ENCODE measurements at regions not wholly inside any gene's neighbourhood (a gene's known extent, or its start where the extent isn't known, plus 50 kb on each side); places are given as distances from the start of the nearest gene placed in this dataset.
"Not testable (repeated sequence)": the region's sequence is repeated elsewhere in the genome, so short reads cannot be mapped to it uniquely, and the experiment has no call there.

GRCh38 chr5:124951661-124952060 lies 205.2 kb upstream of the ZNF608 start:
- Mint-ChIP-seq H3K4me3 (no peak overlapping the region), H3K36me3 (no peaks in the 10 kb centered on the region)

DNA sequence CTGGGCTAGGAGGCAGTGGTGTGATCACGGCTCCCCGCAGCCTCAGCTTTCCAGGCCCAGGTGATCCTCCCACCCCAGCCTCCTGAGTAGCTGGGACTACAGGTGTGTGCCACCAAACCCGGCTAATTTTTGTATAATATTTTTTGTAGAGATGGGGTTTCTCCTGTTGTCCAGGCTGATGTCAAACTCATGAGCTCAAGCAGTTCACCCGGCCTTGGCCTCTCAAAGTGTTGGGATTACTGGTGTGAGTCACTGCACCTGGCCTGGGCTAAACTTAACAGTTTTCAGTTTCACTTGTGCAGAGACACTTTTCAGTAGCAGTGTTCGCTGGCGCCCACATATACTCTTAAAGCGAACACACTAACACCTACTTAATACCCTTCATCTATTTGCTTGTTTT lies 205.6 kb upstream of the ZNF608 start:
- H3K27ac Mint-ChIP-seq = no peak overlapping the region
- DNase-seq = no peak
- CTCF ChIA-PET = no interaction called here
- H3K27me3 Mint-ChIP-seq = no peaks in the 10 kb centered on the region
- no peaks in the 10 kb centered on the region for H3K36me3 Mint-ChIP-seq
- no peak overlapping the region for H3K4me3 Mint-ChIP-seq
- H3K9me3 Mint-ChIP-seq (ENCODE audit: low read depth) = peaks cover 6% of the 10 kb centered on the region
- no peaks in the 10 kb centered on the region for H3K4me1 Mint-ChIP-seq
- ATAC-seq = no peak

More at GRCh38 chr5:124951661-124952060, 205.2 kb upstream of the ZNF608 start:
- no peak for ATAC-seq
- Mint-ChIP-seq H3K27ac (no peak overlapping the region), H3K27me3 (no peaks in the 10 kb centered on the region), H3K4me1 (no peaks in the 10 kb centered on the region), H3K9me3 (ENCODE audit: low read depth) (peaks cover 6% of the 10 kb centered on the region)
- CTCF ChIA-PET = no interaction called here
- no peak for DNase-seq

DNA sequence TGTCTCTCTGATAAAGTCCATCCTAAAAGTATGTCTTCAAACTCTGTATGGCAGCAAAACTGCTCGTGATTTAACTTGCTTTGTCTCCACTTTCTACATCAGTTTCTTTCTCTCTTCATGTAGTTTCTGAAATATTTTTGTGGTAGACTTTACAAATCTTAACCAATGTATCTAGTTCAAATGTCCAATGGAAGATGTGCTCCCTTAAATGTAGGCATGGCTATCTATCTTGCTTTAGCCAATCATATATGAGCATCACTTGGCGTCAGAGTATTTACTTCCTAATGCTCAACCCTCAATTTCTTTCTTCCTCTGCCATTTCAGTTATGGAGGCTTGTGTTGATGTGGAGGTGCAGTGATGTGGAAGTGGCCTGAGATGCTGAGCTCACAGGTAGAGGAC lies 206.1 kb upstream of the ZNF608 start:
- ATAC-seq = no peak
- DNase-seq = no peak
- CTCF ChIA-PET = no interaction called here
- Mint-ChIP-seq H3K4me3 (no peak overlapping the region), H3K9me3 (ENCODE audit: low read depth) (peaks cover 3% of the 10 kb centered on the region), H3K27me3 (no peaks in the 10 kb centered on the region), H3K4me1 (no peaks in the 10 kb centered on the region), H3K27ac (no peak overlapping the region), H3K36me3 (no peaks in the 10 kb centered on the region)

GRCh38 chr5:124954784-124955183 lies 208.3 kb upstream of the ZNF608 start:
- CTCF ChIA-PET = no interaction called here
- DNase-seq (no peak), ATAC-seq (no peak)
- Mint-ChIP-seq H3K9me3 (ENCODE audit: low read depth) (peaks cover 3% of the 10 kb centered on the region), H3K27me3 (no peaks in the 10 kb centered on the region), H3K36me3 (no peaks in the 10 kb centered on the region), H3K4me1 (no peaks in the 10 kb centered on the region), H3K4me3 (no peak overlapping the region), H3K27ac (no peak overlapping the region)

GRCh38 chr5:124956471-124957029 lies 210.1 kb upstream of the ZNF608 start:
- Mint-ChIP-seq H3K4me1 (no peaks in the 10 kb centered on the region), H3K9me3 (ENCODE audit: low read depth) (peaks cover 5% of the 10 kb centered on the region)
- CTCF ChIA-PET = no interaction called here

GRCh38 chr5:124957063-124957462 lies 210.6 kb upstream of the ZNF608 start:
- Mint-ChIP-seq H3K27me3 (no peaks in the 10 kb centered on the region), H3K4me3 (no peak overlapping the region), H3K36me3 (no peaks in the 10 kb centered on the region), H3K9me3 (ENCODE audit: low read depth) (peaks cover 5% of the 10 kb centered on the region), H3K27ac (no peak overlapping the region), H3K4me1 (no peaks in the 10 kb centered on the region)
- DNase-seq (no peak), ATAC-seq (no peak)
- CTCF ChIA-PET = no interaction called here

More at GRCh38 chr5:124956471-124957029, 210.1 kb upstream of the ZNF608 start:
- Mint-ChIP-seq H3K36me3 (no peaks in the 10 kb centered on the region), H3K27me3 (no peaks in the 10 kb centered on the region), H3K4me3 (no peak overlapping the region), H3K27ac (no peak overlapping the region)
- DNase-seq (no peak), ATAC-seq (no peak)

GRCh38 chr5:124960266-124960665 lies 213.8 kb upstream of the ZNF608 start:
- Mint-ChIP-seq H3K27ac (no peak overlapping the region), H3K36me3 (no peaks in the 10 kb centered on the region), H3K27me3 (no peaks in the 10 kb centered on the region), H3K9me3 (ENCODE audit: low read depth) (peaks cover 5% of the 10 kb centered on the region), H3K4me1 (no peaks in the 10 kb centered on the region), H3K4me3 (no peak overlapping the region)
- DNase-seq (no peak), ATAC-seq (no peak)
- CTCF ChIA-PET = no interaction called here

- H3K36me3 Mint-ChIP-seq = no peaks in the 10 kb centered on the region
- H3K4me1 Mint-ChIP-seq = no peaks in the 10 kb centered on the region
- ATAC-seq (no peak), DNase-seq (no peak)
- H3K9me3 Mint-ChIP-seq (ENCODE audit: low read depth) = peaks cover 2% of the 10 kb centered on the region
- CTCF ChIA-PET = no interaction called here
- H3K27me3 Mint-ChIP-seq = no peaks in the 10 kb centered on the region
- H3K27ac Mint-ChIP-seq = no peak overlapping the region
- no peak overlapping the region for H3K4me3 Mint-ChIP-seq
These were observed 215.1 kb upstream of the ZNF608 start for GRCh38 chr5:124961521-124961920.

GRCh38 chr5:124962111-124962510 lies 215.7 kb upstream of the ZNF608 start:
- DNase-seq (no peak), ATAC-seq (no peak)
- CTCF ChIA-PET = no interaction called here
- H3K27ac Mint-ChIP-seq = no peak overlapping the region
- no peaks in the 10 kb centered on the region for H3K36me3 Mint-ChIP-seq
- H3K9me3 Mint-ChIP-seq (ENCODE audit: low read depth) = peaks cover 2% of the 10 kb centered on the region
- H3K4me1 Mint-ChIP-seq = no peaks in the 10 kb centered on the region
- no peaks in the 10 kb centered on the region for H3K27me3 Mint-ChIP-seq
- H3K4me3 Mint-ChIP-seq = no peak overlapping the region

- no peak for ATAC-seq
- CTCF ChIA-PET = no interaction called here
- no peak overlapping the region for H3K4me3 Mint-ChIP-seq
- H3K9me3 Mint-ChIP-seq (ENCODE audit: low read depth) = peaks cover 2% of the 10 kb centered on the region
- H3K4me1 Mint-ChIP-seq = no peaks in the 10 kb centered on the region
- H3K36me3 Mint-ChIP-seq = no peaks in the 10 kb centered on the region
- DNase-seq = no peak
- H3K27me3 Mint-ChIP-seq = no peaks in the 10 kb centered on the region
- no peak overlapping the region for H3K27ac Mint-ChIP-seq
These were observed 216.3 kb upstream of the ZNF608 start for GRCh38 chr5:124962735-124963134.

DNA sequence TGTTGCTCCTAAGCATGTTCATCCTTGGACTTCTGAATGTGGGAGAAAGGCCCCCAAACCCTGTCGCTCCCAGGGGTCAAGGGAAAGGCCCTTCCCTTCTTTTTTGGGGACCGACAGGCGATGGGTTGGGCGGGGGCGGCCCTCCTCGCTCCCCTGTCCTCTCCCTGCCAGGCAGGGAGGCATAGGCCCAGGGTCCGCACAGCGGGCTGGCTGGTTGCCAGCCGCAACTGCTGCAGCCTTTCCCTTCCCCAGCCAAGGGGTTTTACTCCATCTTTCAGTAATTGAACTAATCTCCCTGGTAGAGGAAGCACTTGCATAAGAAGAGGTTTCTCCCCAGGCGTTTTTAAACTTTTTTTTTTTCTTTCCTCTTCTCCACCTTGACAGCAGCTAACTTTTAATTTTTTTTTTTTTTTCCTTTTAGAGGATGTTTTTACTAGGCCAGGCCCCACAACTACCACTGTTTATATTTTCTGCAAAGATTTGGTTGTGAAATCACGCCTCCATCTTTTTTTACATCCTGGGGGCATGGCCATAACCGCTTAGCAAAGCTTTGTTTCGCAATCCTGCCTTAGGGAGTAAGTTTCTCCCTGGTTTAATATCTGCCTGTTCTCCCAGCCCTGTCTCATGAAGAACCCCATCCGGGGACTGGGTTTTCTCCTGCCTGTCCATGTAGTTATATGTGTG lies 216.9 kb upstream of the ZNF608 start:
- CTCF ChIA-PET = no interaction called here
- no peaks in the 10 kb centered on the region for H3K36me3 Mint-ChIP-seq
- no peak for ATAC-seq
- no peak for DNase-seq
- H3K9me3 Mint-ChIP-seq (ENCODE audit: low read depth) = peaks cover 2% of the 10 kb centered on the region
- no peaks in the 10 kb centered on the region for H3K4me1 Mint-ChIP-seq
- H3K27me3 Mint-ChIP-seq = no peaks in the 10 kb centered on the region
- H3K4me3 Mint-ChIP-seq = no peak overlapping the region
- no peak overlapping the region for H3K27ac Mint-ChIP-seq

GRCh38 chr5:124966741-124967140 lies 220.3 kb upstream of the ZNF608 start:
- H3K27me3 Mint-ChIP-seq; H3K4me1 Mint-ChIP-seq; CTCF ChIA-PET; H3K36me3 Mint-ChIP-seq; DNase-seq; H3K27ac Mint-ChIP-seq; H3K4me3 Mint-ChIP-seq; H3K9me3 Mint-ChIP-seq (ENCODE audit: low read depth); ATAC-seq: not testable (repeated sequence)

GRCh38 chr5:124970381-124970780 lies 223.9 kb upstream of the ZNF608 start:
- ATAC-seq; H3K36me3 Mint-ChIP-seq; H3K9me3 Mint-ChIP-seq (ENCODE audit: low read depth); DNase-seq; H3K27ac Mint-ChIP-seq; H3K4me3 Mint-ChIP-seq; H3K4me1 Mint-ChIP-seq; H3K27me3 Mint-ChIP-seq; CTCF ChIA-PET: not testable (repeated sequence)

- Mint-ChIP-seq H3K27ac (no peak overlapping the region), H3K4me1 (no peaks in the 10 kb centered on the region), H3K4me3 (no peak overlapping the region), H3K27me3 (no peaks in the 10 kb centered on the region), H3K36me3 (no peaks in the 10 kb centered on the region), H3K9me3 (ENCODE audit: low read depth) (peaks cover 3% of the 10 kb centered on the region)
- DNase-seq = no peak
- ATAC-seq = no peak
- CTCF ChIA-PET = no interaction called here
These were observed 226.3 kb upstream of the ZNF608 start for GRCh38 chr5:124972703-124973102.

DNA sequence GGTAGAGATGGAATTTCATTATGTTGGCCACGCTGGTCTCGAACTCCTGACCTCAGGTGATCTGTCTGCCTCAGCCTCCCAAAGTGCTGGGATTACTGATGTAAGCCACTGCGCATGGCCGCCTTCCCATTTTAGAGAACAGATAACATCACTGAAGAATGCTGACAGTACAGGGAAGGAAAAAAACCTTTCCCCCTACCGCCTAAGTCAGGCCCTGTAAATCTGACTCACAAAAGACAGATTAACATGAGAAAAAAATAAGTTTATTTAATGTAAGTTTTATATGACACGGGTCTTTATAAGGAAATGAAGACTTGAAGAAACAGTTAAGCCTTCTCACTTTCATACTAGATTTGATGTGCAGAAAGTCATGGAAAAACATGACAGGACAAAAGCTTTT lies 227.2 kb upstream of the ZNF608 start:
- CTCF ChIA-PET = no interaction called here
- no peak overlapping the region for H3K27ac Mint-ChIP-seq
- H3K4me1 Mint-ChIP-seq = no peaks in the 10 kb centered on the region
- H3K4me3 Mint-ChIP-seq = no peak overlapping the region
- no peaks in the 10 kb centered on the region for H3K27me3 Mint-ChIP-seq
- ATAC-seq (no peak), DNase-seq (no peak)
- H3K36me3 Mint-ChIP-seq = no peaks in the 10 kb centered on the region
- H3K9me3 Mint-ChIP-seq (ENCODE audit: low read depth) = peaks cover 3% of the 10 kb centered on the region

All from activated CD8-positive, alpha-beta memory T cell treated with anti-CD3 and anti-CD28 coated beads, Interleukin-2, amount 10 ng/mL, durations not matched to agents 7 days and 5 days (primary cell).